ACC112 (cell line): ENCODE measurements at regions not wholly inside any gene's neighbourhood (a gene's known extent, or its start where the extent isn't known, plus 50 kb on each side); places are given as distances from the start of the nearest gene placed in this dataset.

ENCODE experiments used
- H2AFZ ChIP-seq: fragments of 200-600 bp; sonication (generic); one replicate; pipeline ENCODE4 v1.6.0; 2017; ENCODE audit warnings: antibody characterized with exemption, low read length; ENCODE audit not compliant: unreplicated experiment
- H3K27ac ChIP-seq: fragments of 200-600 bp; sonication (generic); 2 replicates; pipeline ENCODE4 v1.5.1; 2014; ENCODE audit warnings: low read depth, mild to moderate bottlenecking, antibody characterized with exemption, low read length, moderate library complexity
- H3K27me3 ChIP-seq: fragments of 200-600 bp; sonication (generic); 2 replicates; pipeline ENCODE4 v1.6.1; 2014; ENCODE audit warnings: mild to moderate bottlenecking, antibody characterized with exemption, low read length, moderate library complexity, mixed read lengths; ENCODE audit not compliant: insufficient read depth
- H3K36me3 ChIP-seq: fragments of 200-600 bp; sonication (generic); 2 replicates; pipeline ENCODE4 v1.6.1; 2016; ENCODE audit warnings: mild to moderate bottlenecking, antibody characterized with exemption, low read length, moderate library complexity, mixed read lengths; ENCODE audit not compliant: insufficient read depth
- H3K4me1 ChIP-seq: fragments of 200-600 bp; sonication (generic); one replicate; pipeline ENCODE4 v1.6.1; 2016; ENCODE audit warnings: low read length, mixed read lengths; ENCODE audit not compliant: insufficient read depth, unreplicated experiment, control insufficient read depth
- H3K4me3 ChIP-seq: fragments of 200-600 bp; sonication (generic); 2 replicates; pipeline ENCODE4 v1.5.1; 2014; ENCODE audit warnings: mild to moderate bottlenecking, low read depth, low read length
- H3K79me2 ChIP-seq: fragments of 200-600 bp; sonication (generic); one replicate; pipeline ENCODE4 v1.6.0; 2016; ENCODE audit warnings: low read length; ENCODE audit not compliant: control insufficient read depth, unreplicated experiment, insufficient read depth

- no peaks in the 10 kb centered on the region for H3K36me3 ChIP-seq
- H2AFZ ChIP-seq: peak overlapping the region; percentile 79
- H3K4me3 ChIP-seq: no peak overlapping the region
- no peaks in the 10 kb centered on the region for H3K79me2 ChIP-seq
- H3K27me3 ChIP-seq: peaks cover 6% of the 10 kb centered on the region; the same call in 1 of the 2 replicates
- peaks cover 8% of the 10 kb centered on the region for H3K4me1 ChIP-seq
- no peak overlapping the region for H3K27ac ChIP-seq
These were observed 88.0 kb upstream of the EIF5 start for GRCh38 chr14:103246070-103246469.

- Histone ChIP-seq H3K27ac (no peak overlapping the region), H3K4me3 (no peak overlapping the region), H3K27me3 (peaks cover 4% of the 10 kb centered on the region; the same call in 1 of the 2 replicates), H3K4me1 (peaks cover 8% of the 10 kb centered on the region), H3K79me2 (no peaks in the 10 kb centered on the region), H3K36me3 (no peaks in the 10 kb centered on the region), H2AFZ (no peak overlapping the region)
These were observed 86.8 kb upstream of the EIF5 start for GRCh38 chr14:103247169-103247606.

GRCh38 chr14:103250181-103250580 is 83.9 kb upstream of the EIF5 start:
- no peak overlapping the region for H3K27ac ChIP-seq

GRCh38 chr14:103250874-103251273 is 83.2 kb upstream of the EIF5 start:
- H3K79me2 ChIP-seq: no peaks in the 10 kb centered on the region
- H3K4me1 ChIP-seq: peaks cover 4% of the 10 kb centered on the region
- H2AFZ ChIP-seq: no peak overlapping the region
- no peak overlapping the region for H3K4me3 ChIP-seq
- no peaks in the 10 kb centered on the region for H3K36me3 ChIP-seq
- peaks cover 5% of the 10 kb centered on the region; the same call in 1 of the 2 replicates for H3K27me3 ChIP-seq
- no peak overlapping the region for H3K27ac ChIP-seq

More at GRCh38 chr14:103250181-103250580, 83.9 kb upstream of the EIF5 start:
- peaks cover 8% of the 10 kb centered on the region for H3K4me1 ChIP-seq
- no peak overlapping the region for H2AFZ ChIP-seq
- H3K27me3 ChIP-seq: peaks cover 5% of the 10 kb centered on the region; the same call in 1 of the 2 replicates
- H3K36me3 ChIP-seq: no peaks in the 10 kb centered on the region
- no peaks in the 10 kb centered on the region for H3K79me2 ChIP-seq
- H3K4me3 ChIP-seq: no peak overlapping the region

GRCh38 chr14:103255555-103255954 is 78.5 kb upstream of the EIF5 start:
- no peaks in the 10 kb centered on the region for H3K79me2 ChIP-seq
- H3K27ac ChIP-seq: no peak overlapping the region
- no peak overlapping the region for H2AFZ ChIP-seq
- H3K27me3 ChIP-seq: peaks cover 5% of the 10 kb centered on the region; the same call in 1 of the 2 replicates
- no peaks in the 10 kb centered on the region for H3K36me3 ChIP-seq
- no peaks in the 10 kb centered on the region for H3K4me1 ChIP-seq
- no peak overlapping the region for H3K4me3 ChIP-seq

- H3K4me1 ChIP-seq: peaks cover 5% of the 10 kb centered on the region
- H2AFZ ChIP-seq: no peak overlapping the region
- peaks cover 5% of the 10 kb centered on the region; the same call in 1 of the 2 replicates for H3K27me3 ChIP-seq
- H3K27ac ChIP-seq: peak overlapping the region; percentile 37; the same call in 1 of the 2 replicates
- no peak overlapping the region for H3K4me3 ChIP-seq
- no peaks in the 10 kb centered on the region for H3K79me2 ChIP-seq
- no peaks in the 10 kb centered on the region for H3K36me3 ChIP-seq
These were observed 77.6 kb upstream of the EIF5 start for GRCh38 chr14:103256406-103256805.

- H2AFZ ChIP-seq: no peak overlapping the region
- peaks cover 6% of the 10 kb centered on the region for H3K4me1 ChIP-seq
- peak overlapping the region; percentile 37; the same call in 1 of the 2 replicates for H3K27ac ChIP-seq
These were observed 76.7 kb upstream of the EIF5 start for GRCh38 chr14:103257211-103257962.

GRCh38 chr14:103258211-103258610 is 75.8 kb upstream of the EIF5 start:
- H3K36me3 ChIP-seq: no peaks in the 10 kb centered on the region
- H3K4me1 ChIP-seq: peaks cover 6% of the 10 kb centered on the region
- H3K79me2 ChIP-seq: no peaks in the 10 kb centered on the region
- H3K4me3 ChIP-seq: no peak overlapping the region
- no peak overlapping the region for H3K27ac ChIP-seq
- no peaks in the 10 kb centered on the region for H3K27me3 ChIP-seq
- H2AFZ ChIP-seq: no peak overlapping the region

More at GRCh38 chr14:103257211-103257962, 76.7 kb upstream of the EIF5 start:
- Histone ChIP-seq H3K36me3 (no peaks in the 10 kb centered on the region), H3K4me3 (no peak overlapping the region), H3K79me2 (no peaks in the 10 kb centered on the region), H3K27me3 (no peaks in the 10 kb centered on the region)

GRCh38 chr14:103259184-103259583 is 74.9 kb upstream of the EIF5 start:
- Histone ChIP-seq H3K27ac (no peak overlapping the region), H3K4me3 (no peak overlapping the region), H2AFZ (no peak overlapping the region), H3K4me1 (peaks cover 6% of the 10 kb centered on the region), H3K79me2 (no peaks in the 10 kb centered on the region), H3K27me3 (no peaks in the 10 kb centered on the region), H3K36me3 (no peaks in the 10 kb centered on the region)

GRCh38 chr14:103259801-103260628 is 74.0 kb upstream of the EIF5 start:
- Histone ChIP-seq H3K27ac (peak overlapping the region; percentile 67), H2AFZ (peak overlapping the region; percentile 97), H3K4me3 (peak overlapping the region; percentile 78), H3K27me3 (no peaks in the 10 kb centered on the region), H3K36me3 (no peaks in the 10 kb centered on the region), H3K79me2 (no peaks in the 10 kb centered on the region), H3K4me1 (peaks cover 6% of the 10 kb centered on the region)
